ENCODE measurements at regions not wholly inside any gene's neighbourhood (a gene's known extent, or its start where the extent isn't known, plus 50 kb on each side); places are given as distances from the start of the nearest gene placed in this dataset.

DNA sequence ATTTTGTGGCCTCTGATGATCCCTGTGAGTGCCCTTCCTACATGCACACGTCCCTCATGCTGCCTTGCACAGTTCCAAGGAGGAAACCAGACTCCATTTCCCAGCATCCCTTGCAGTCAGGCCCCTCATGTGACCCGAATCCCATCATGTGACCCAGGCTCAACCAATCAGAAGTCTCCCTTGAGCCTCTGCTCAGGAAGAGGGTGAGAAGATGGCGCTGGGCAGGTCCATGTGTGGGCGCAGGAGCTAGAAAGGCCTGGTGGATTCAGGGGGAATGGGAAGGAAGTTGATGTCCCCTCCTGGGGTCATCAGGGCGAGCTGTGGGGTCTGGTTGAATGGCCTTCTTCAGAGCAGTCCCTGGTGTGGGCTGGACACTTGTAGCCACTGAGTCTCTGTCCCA, 240.5 kb downstream of the ADGRD1 start:
- no peak for DNase-seq
- ATAC-seq (ENCODE audit: low read depth), result no peak
- H2AK9ac ChIP-seq (replicated peaks; ENCODE audit: low read depth, low read length, poor library complexity), result no peak overlapping the region
- no peak overlapping the region for H4K5ac ChIP-seq (ENCODE audit: low read depth, low read length)
- no peak overlapping the region for H3K4ac ChIP-seq (ENCODE audit: low read depth, low read length)
- WGBS, 2 experiments (ENCODE audit: extremely low coverage in 2 of 2, insufficient read length in 1 of 2), result no CpG with 5 or more reads among the region's 5 CpGs
- no peak overlapping the region for H2BK15ac ChIP-seq (ENCODE audit: low read depth, low read length)
- no TSS peak for BruUV-seq (replicated peaks)
- H3K9me1 ChIP-seq (ENCODE audit: insufficient read depth, low read length), result no peaks in the 10 kb centered on the region
- H4K8ac ChIP-seq (ENCODE audit: low read depth in 2 of 2, low read length in 2 of 2), result no peak overlapping the region
- no peaks in the 10 kb centered on the region for H3K79me1 ChIP-seq (ENCODE audit: low read depth in 1 of 2, low read length in 2 of 2)
- no peaks in the 10 kb centered on the region for H4K20me1 ChIP-seq (ENCODE audit: insufficient read depth, low read length)
- H2BK20ac ChIP-seq (ENCODE audit: low read depth, low read length), result no peak overlapping the region
- TF ChIP-seq RAD21 (IDR thresholded peaks at IDR 0.05; ENCODE audit: low read length), result no peak
- no peak for TF ChIP-seq RCOR1 (IDR thresholded peaks at IDR 0.05; ENCODE audit: insufficient replicate concordance, low read length)
- no peak for TF ChIP-seq BHLHE40 (IDR thresholded peaks at IDR 0.05; ENCODE audit: low read depth, low read length)
- no peak for TF ChIP-seq SMC3 (IDR thresholded peaks at IDR 0.05; ENCODE audit: low read depth, low read length)
- no peak for TF ChIP-seq POLR2A (IDR thresholded peaks at IDR 0.05; ENCODE audit: low read depth, low read length)
- TF ChIP-seq CEBPB (IDR thresholded peaks at IDR 0.05; ENCODE audit: low read depth, low read length), result no peak
- no peak for TF ChIP-seq MXI1 (IDR thresholded peaks at IDR 0.05; ENCODE audit: borderline replicate concordance, low read depth, low read length)
- no peak for TF ChIP-seq RFX5 (IDR thresholded peaks at IDR 0.05; ENCODE audit: low read depth, low read length)
- TF ChIP-seq CHD1 (IDR thresholded peaks at IDR 0.05; ENCODE audit: low read depth, low read length), result no peak
- TF ChIP-seq, protein P1, sequence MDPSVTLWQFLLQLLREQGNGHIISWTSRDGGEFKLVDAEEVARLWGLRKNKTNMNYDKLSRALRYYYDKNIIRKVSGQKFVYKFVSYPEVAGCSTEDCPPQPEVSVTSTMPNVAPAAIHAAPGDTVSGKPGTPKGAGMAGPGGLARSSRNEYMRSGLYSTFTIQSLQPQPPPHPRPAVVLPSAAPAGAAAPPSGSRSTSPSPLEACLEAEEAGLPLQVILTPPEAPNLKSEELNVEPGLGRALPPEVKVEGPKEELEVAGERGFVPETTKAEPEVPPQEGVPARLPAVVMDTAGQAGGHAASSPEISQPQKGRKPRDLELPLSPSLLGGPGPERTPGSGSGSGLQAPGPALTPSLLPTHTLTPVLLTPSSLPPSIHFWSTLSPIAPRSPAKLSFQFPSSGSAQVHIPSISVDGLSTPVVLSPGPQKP (IDR thresholded peaks at IDR 0.05; ENCODE audit: borderline replicate concordance, low read depth, low read length), result no peak
- TF ChIP-seq MAZ (IDR thresholded peaks at IDR 0.05; ENCODE audit: borderline replicate concordance, low read depth, low read length), result no peak
- TF ChIP-seq NFE2L2 (IDR thresholded peaks at IDR 0.05; ENCODE audit: low read depth, low read length), result no peak
- TF ChIP-seq, protein P2, sequence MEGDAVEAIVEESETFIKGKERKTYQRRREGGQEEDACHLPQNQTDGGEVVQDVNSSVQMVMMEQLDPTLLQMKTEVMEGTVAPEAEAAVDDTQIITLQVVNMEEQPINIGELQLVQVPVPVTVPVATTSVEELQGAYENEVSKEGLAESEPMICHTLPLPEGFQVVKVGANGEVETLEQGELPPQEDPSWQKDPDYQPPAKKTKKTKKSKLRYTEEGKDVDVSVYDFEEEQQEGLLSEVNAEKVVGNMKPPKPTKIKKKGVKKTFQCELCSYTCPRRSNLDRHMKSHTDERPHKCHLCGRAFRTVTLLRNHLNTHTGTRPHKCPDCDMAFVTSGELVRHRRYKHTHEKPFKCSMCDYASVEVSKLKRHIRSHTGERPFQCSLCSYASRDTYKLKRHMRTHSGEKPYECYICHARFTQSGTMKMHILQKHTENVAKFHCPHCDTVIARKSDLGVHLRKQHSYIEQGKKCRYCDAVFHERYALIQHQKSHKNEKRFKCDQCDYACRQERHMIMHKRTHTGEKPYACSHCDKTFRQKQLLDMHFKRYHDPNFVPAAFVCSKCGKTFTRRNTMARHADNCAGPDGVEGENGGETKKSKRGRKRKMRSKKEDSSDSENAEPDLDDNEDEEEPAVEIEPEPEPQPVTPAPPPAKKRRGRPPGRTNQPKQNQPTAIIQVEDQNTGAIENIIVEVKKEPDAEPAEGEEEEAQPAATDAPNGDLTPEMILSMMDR (conservative IDR thresholded peaks at IDR 0.05; ENCODE audit: low read depth, low read length), result no peak
- no peak for TF ChIP-seq FOS (IDR thresholded peaks at IDR 0.05; ENCODE audit: low read depth, low read length)
- TF ChIP-seq, protein P3, sequence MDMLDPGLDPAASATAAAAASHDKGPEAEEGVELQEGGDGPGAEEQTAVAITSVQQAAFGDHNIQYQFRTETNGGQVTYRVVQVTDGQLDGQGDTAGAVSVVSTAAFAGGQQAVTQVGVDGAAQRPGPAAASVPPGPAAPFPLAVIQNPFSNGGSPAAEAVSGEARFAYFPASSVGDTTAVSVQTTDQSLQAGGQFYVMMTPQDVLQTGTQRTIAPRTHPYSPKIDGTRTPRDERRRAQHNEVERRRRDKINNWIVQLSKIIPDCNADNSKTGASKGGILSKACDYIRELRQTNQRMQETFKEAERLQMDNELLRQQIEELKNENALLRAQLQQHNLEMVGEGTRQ (IDR thresholded peaks at IDR 0.05; ENCODE audit: low read depth, low read length), result no peak
- no peak for TF ChIP-seq MAFK (IDR thresholded peaks at IDR 0.05; ENCODE audit: low read depth, low read length)
- H3K27ac ChIP-seq (ENCODE audit: insufficient read depth, low read length), result no peak overlapping the region
- H3K9ac ChIP-seq (ENCODE audit: low read depth, low read length), result no peak overlapping the region
- H3K9me3 ChIP-seq (ENCODE audit: control insufficient read depth, insufficient read depth, low read length), result peaks cover 38% of the 10 kb centered on the region
- no peaks in the 10 kb centered on the region for H3K4me1 ChIP-seq (ENCODE audit: control insufficient read depth, insufficient read depth, low read length)
- no peak overlapping the region for H3K4me3 ChIP-seq (ENCODE audit: insufficient read depth, low read depth, low read length)
- H4K91ac ChIP-seq (ENCODE audit: insufficient read depth, low read depth, low read length), result no peak overlapping the region
- H3K18ac ChIP-seq (ENCODE audit: low read depth, low read length), result no peak overlapping the region
- intact Hi-C loops (cut with micrococcal nuclease) (no loop called here), in situ Hi-C loops (cut with MboI; ENCODE audit: low sequenced_read_pairs) (no loop called here), dilution Hi-C loops (cut with HindIII; ENCODE audit: low sequenced_read_pairs, unreplicated experiment) (no loop called here)
- ChIA-PET POLR2A (ENCODE audit: unreplicated experiment) (no interaction called here), CTCF (no interaction called here)
- H2AFZ ChIP-seq (replicated peaks; ENCODE audit: low read length, poor library complexity), result no peak overlapping the region
- H3K23ac ChIP-seq (ENCODE audit: low read depth, low read length), result no peak overlapping the region
- no peak overlapping the region for H2AK5ac ChIP-seq (ENCODE audit: low read depth, low read length)
- H3K36me3 ChIP-seq (ENCODE audit: control insufficient read depth, insufficient read depth, low read length), result no peaks in the 10 kb centered on the region
- H2BK120ac ChIP-seq (ENCODE audit: low read depth, low read length), result no peak overlapping the region
- H3K27me3 ChIP-seq (ENCODE audit: control insufficient read depth, insufficient read depth, low read length), result no peaks in the 10 kb centered on the region
- no peak overlapping the region for H3K4me2 ChIP-seq (ENCODE audit: low read depth, low read length)
- no peak overlapping the region for H3K14ac ChIP-seq (replicated peaks; ENCODE audit: low read depth, low read length)
- H2BK5ac ChIP-seq (ENCODE audit: low read depth, low read length, poor library complexity, severe bottlenecking), result no peak overlapping the region
- no peak overlapping the region for H3K56ac ChIP-seq (ENCODE audit: extremely low read depth, insufficient read depth, low read length)

Measured in IMR-90 (cell line).